Liver (tissue), 8 donors: ENCODE measurements at regions not wholly inside any gene's neighbourhood (a gene's known extent, or its start where the extent isn't known, plus 50 kb on each side); places are given as distances from the start of the nearest gene placed in this dataset.

ENCODE experiments used
- DNase-seq: peaks from one replicate; pipeline ENCODE4 v3.0.0-alpha.2; 2017; ENCODE audit warnings: low spot score
- H3K27ac ChIP-seq, 2 donors: one replicate each; pipeline ENCODE4 v1.7.0; 2013; ENCODE audit warnings: inconsistent platforms in 2 of 2, low read length in 2 of 2, control low read depth in 1 of 2, low read depth in 1 of 2, mild to moderate bottlenecking in 1 of 2
- H3K27me3 ChIP-seq, 4 donors: one replicate each; pipeline versions ENCODE4 v1.6.1 to v1.7.0; 2013; ENCODE audit warnings: low read length in 3 of 4, inconsistent platforms in 1 of 4, mild to moderate bottlenecking in 1 of 4, moderate library complexity in 1 of 4; ENCODE audit not compliant: control insufficient read depth in 4 of 4, insufficient read depth in 4 of 4
- H3K36me3 ChIP-seq, 4 donors: one replicate each; pipeline versions ENCODE4 v1.6.1 to v1.7.0; 2013; ENCODE audit warnings: low read length in 3 of 4, mild to moderate bottlenecking in 3 of 4, low read depth in 1 of 4, moderate library complexity in 1 of 4; ENCODE audit not compliant: control insufficient read depth in 4 of 4, insufficient read depth in 3 of 4
- H3K4me1 ChIP-seq, 4 donors: one replicate each; pipeline versions ENCODE4 v1.6.1 to v1.7.0; 2013; ENCODE audit warnings: low read length in 3 of 4, mild to moderate bottlenecking in 3 of 4, moderate library complexity in 1 of 4; ENCODE audit not compliant: control insufficient read depth in 4 of 4, insufficient read depth in 4 of 4
- H3K4me3 ChIP-seq, 3 donors: one replicate each; pipeline versions ENCODE4 v1.6.1 to v1.7.0; 2013; ENCODE audit warnings: low read length in 3 of 3, control low read depth in 1 of 3, low read depth in 1 of 3, mild to moderate bottlenecking in 1 of 3
- H3K9ac ChIP-seq, 2 donors: one replicate each; pipeline ENCODE4 v1.7.0; 2013; ENCODE audit warnings: low read length in 2 of 2, mild to moderate bottlenecking in 2 of 2, moderate library complexity in 2 of 2, control low read depth in 1 of 2, low read depth in 1 of 2
- H3K9me3 ChIP-seq, 4 donors: one replicate each; pipeline versions ENCODE4 v1.6.1 to v1.7.0; 2013; ENCODE audit warnings: low read length in 3 of 4; ENCODE audit not compliant: control insufficient read depth in 4 of 4
- EGR1 ChIP-seq, 2 donors: IDR thresholded peaks; 2 replicates each; pipeline ENCODE4 v1.6.1; 2016 to 2018; ENCODE audit warnings: antibody characterized with exemption in 2 of 2, low read depth in 2 of 2
- FOXA2 ChIP-seq: IDR thresholded peaks from 2 replicates; pipeline ENCODE4 v1.6.1; 2016; ENCODE audit warnings: antibody characterized with exemption
- HNF4A ChIP-seq, 2 donors: conservative IDR thresholded peaks; 2 replicates each; pipeline ENCODE4 v1.6.1; 2016; ENCODE audit warnings: antibody characterized with exemption in 2 of 2, mild to moderate bottlenecking in 2 of 2
- NR2F2 ChIP-seq: IDR thresholded peaks from 2 replicates; pipeline ENCODE4 v1.6.1; 2016; ENCODE audit warnings: antibody characterized with exemption
- RAD21 ChIP-seq, 2 donors: IDR thresholded peaks; 2 replicates each; pipeline ENCODE4 v1.6.1; 2016; ENCODE audit warnings: antibody characterized with exemption in 2 of 2, mild to moderate bottlenecking in 2 of 2
- TAF1 ChIP-seq: conservative IDR thresholded peaks from 2 replicates; pipeline ENCODE4 v1.6.1; 2016; ENCODE audit warnings: antibody characterized with exemption, mild to moderate bottlenecking
- WGBS: extraction: QIAGEN DNeasy Blood & Tissue Kit; methylation state at CpG from one replicate; pipeline ENCODE4 v1.1.7; 2013; 5-methylcytosine and 5-hydroxymethylcytosine counted together
- TF ChIP-seq, protein P1 (sequence below): fragments of 150-350 bp; IDR thresholded peaks from 2 replicates; pipeline ENCODE4 v1.5.1; 2017; ENCODE audit warnings: improper control_type of control experiment, low read depth, low read length; ENCODE audit not compliant: missing input control
- TF ChIP-seq, protein P2 (sequence below): IDR thresholded peaks from 2 replicates; pipeline ENCODE4 v1.6.1; 2016; ENCODE audit warnings: antibody characterized with exemption, mild to moderate bottlenecking
- TF ChIP-seq, protein P3 (sequence below): IDR thresholded peaks from 2 replicates; pipeline ENCODE4 v1.6.1; 2016; ENCODE audit warnings: antibody characterized with exemption
- donor health status: healthy.
- donor health status: healthy.
- donor health status: healthy.
- donor health status: healthy.
- donor health status: healthy.

DNA sequence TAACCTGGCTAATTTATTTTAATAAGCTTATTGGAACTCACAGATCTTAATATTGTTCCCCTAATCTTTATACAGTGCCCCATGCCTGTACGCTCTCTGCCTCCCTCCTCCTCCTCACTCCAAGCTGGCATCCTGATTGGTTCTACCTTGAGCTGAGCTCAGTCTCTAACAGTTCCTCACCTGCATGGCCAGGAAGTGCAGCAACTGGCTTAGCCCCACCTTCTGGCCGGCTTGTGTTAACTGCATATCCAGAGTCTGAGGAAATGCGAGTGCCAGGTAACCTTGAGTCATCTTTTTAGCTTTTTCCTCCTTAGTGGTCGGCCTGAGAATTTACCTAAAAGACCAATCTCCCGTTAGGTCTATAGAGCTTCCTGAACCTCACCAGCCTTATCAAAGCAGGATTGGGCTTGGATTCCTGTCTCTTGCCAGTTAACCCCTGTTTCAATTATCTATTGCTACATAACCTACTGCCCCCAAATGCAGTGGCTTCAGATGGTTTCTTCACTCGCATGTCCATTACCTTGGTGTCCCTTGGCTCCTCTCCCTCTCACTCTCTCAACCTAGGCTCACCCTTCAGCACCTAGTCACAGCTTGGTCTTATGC lies 89.5 kb upstream of the STK39 start:
- TF ChIP-seq, protein P1, sequence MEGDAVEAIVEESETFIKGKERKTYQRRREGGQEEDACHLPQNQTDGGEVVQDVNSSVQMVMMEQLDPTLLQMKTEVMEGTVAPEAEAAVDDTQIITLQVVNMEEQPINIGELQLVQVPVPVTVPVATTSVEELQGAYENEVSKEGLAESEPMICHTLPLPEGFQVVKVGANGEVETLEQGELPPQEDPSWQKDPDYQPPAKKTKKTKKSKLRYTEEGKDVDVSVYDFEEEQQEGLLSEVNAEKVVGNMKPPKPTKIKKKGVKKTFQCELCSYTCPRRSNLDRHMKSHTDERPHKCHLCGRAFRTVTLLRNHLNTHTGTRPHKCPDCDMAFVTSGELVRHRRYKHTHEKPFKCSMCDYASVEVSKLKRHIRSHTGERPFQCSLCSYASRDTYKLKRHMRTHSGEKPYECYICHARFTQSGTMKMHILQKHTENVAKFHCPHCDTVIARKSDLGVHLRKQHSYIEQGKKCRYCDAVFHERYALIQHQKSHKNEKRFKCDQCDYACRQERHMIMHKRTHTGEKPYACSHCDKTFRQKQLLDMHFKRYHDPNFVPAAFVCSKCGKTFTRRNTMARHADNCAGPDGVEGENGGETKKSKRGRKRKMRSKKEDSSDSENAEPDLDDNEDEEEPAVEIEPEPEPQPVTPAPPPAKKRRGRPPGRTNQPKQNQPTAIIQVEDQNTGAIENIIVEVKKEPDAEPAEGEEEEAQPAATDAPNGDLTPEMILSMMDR, result peak; percentile 36
- TF ChIP-seq EGR1 (IDR thresholded peaks at IDR 0.05; ENCODE audit: low read depth in 2 of 2) (no peak), RAD21 (IDR thresholded peaks at IDR 0.05) (peak; percentile 68 to 78), NR2F2 (no peak)
- TF ChIP-seq, protein P2, sequence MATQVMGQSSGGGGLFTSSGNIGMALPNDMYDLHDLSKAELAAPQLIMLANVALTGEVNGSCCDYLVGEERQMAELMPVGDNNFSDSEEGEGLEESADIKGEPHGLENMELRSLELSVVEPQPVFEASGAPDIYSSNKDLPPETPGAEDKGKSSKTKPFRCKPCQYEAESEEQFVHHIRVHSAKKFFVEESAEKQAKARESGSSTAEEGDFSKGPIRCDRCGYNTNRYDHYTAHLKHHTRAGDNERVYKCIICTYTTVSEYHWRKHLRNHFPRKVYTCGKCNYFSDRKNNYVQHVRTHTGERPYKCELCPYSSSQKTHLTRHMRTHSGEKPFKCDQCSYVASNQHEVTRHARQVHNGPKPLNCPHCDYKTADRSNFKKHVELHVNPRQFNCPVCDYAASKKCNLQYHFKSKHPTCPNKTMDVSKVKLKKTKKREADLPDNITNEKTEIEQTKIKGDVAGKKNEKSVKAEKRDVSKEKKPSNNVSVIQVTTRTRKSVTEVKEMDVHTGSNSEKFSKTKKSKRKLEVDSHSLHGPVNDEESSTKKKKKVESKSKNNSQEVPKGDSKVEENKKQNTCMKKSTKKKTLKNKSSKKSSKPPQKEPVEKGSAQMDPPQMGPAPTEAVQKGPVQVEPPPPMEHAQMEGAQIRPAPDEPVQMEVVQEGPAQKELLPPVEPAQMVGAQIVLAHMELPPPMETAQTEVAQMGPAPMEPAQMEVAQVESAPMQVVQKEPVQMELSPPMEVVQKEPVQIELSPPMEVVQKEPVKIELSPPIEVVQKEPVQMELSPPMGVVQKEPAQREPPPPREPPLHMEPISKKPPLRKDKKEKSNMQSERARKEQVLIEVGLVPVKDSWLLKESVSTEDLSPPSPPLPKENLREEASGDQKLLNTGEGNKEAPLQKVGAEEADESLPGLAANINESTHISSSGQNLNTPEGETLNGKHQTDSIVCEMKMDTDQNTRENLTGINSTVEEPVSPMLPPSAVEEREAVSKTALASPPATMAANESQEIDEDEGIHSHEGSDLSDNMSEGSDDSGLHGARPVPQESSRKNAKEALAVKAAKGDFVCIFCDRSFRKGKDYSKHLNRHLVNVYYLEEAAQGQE, result no peak
- Histone ChIP-seq H3K4me3 (no peak overlapping the region), H3K9me3 (no peaks in the 10 kb centered on the region)

DNA sequence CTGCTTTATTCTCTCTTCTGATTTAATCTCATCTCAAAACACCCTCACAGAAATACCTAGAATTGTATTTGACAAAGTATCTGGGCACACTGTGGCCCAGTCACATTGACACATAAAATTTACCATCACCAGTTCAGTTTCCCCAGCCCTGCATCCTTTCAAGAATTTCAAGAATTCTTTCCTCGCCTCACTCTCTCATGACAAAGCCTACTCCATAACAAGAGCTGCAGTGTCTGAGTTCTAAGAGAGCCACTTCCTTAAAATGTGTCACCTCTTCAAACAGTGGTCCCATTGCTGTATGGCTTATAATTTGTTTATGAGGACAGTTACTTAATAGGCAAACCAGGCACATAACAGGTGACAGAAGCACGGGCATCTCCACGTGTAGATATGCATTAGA lies 90.9 kb upstream of the STK39 start:
- Histone ChIP-seq H3K36me3 (no peaks in the 10 kb centered on the region), H3K4me3 (no peak overlapping the region), H3K27ac (no peak overlapping the region), H3K4me1 (no peaks in the 10 kb centered on the region), H3K9me3 (no peaks in the 10 kb centered on the region), H3K27me3 (no peaks in the 10 kb centered on the region), H3K9ac (no peak overlapping the region)
- DNase-seq, result no peak
- 33% methylated on average over 3 of the region's 3 CpGs for WGBS
- TF ChIP-seq HNF4A (conservative IDR thresholded peaks at IDR 0.05) (no peak), FOXA2 (no peak), TAF1 (no peak)
- TF ChIP-seq, protein P3, sequence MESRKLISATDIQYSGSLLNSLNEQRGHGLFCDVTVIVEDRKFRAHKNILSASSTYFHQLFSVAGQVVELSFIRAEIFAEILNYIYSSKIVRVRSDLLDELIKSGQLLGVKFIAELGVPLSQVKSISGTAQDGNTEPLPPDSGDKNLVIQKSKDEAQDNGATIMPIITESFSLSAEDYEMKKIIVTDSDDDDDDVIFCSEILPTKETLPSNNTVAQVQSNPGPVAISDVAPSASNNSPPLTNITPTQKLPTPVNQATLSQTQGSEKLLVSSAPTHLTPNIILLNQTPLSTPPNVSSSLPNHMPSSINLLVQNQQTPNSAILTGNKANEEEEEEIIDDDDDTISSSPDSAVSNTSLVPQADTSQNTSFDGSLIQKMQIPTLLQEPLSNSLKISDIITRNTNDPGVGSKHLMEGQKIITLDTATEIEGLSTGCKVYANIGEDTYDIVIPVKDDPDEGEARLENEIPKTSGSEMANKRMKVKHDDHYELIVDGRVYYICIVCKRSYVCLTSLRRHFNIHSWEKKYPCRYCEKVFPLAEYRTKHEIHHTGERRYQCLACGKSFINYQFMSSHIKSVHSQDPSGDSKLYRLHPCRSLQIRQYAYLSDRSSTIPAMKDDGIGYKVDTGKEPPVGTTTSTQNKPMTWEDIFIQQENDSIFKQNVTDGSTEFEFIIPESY, result no peak

More for the DNA sequence above, 89.5 kb upstream of the STK39 start:
- Histone ChIP-seq H3K9ac (no peak overlapping the region), H3K27me3 (no peaks in the 10 kb centered on the region), H3K36me3 (no peaks in the 10 kb centered on the region), H3K27ac (no peak overlapping the region), H3K4me1 (no peaks in the 10 kb centered on the region)
- 58% methylated on average over 6 of the region's 6 CpGs for WGBS
- DNase-seq, result no peak
